SK-MEL-5 (cell line): ENCODE measurements at regions not wholly inside any gene's neighbourhood (a gene's known extent, or its start where the extent isn't known, plus 50 kb on each side); places are given as distances from the start of the nearest gene placed in this dataset.

Experiments used
- DNase-seq: peaks from one replicate; pipeline ENCODE4 v3.0.0-alpha.2; 2016; ENCODE audit warnings: low read depth, low spot score
- in situ Hi-C: cut with HindIII; loops from 2 replicates; pipeline ENCODE4 v1.10.0; 2016; ENCODE audit warnings: low sequenced_read_pairs, high pct_unique_total_duplicates, low pct_unique_long_range_greater_than_20kb

- in situ Hi-C loops = no loop called here
- peak; percentile 39 for DNase-seq
Measured at GRCh38 chr12:53803194-53803593, 51.4 kb upstream of the CISTR start.

- DNase-seq = peak; percentile 59
- in situ Hi-C loops = no loop called here
Measured at GRCh38 chr12:53803703-53804102, 51.9 kb upstream of the CISTR start.

GRCh38 chr12:53804429-53804828 lies 52.6 kb upstream of the CISTR start:
- DNase-seq = no peak

GRCh38 chr12:53805067-53805466 lies 53.3 kb upstream of the CISTR start:
- in situ Hi-C loops = no loop called here

More at GRCh38 chr12:53804429-53804828, 52.6 kb upstream of the CISTR start:
- in situ Hi-C loops = no loop called here

GRCh38 chr12:53805791-53806190 lies 54.0 kb upstream of the CISTR start:
- in situ Hi-C loops = no loop called here
- DNase-seq = no peak

More at GRCh38 chr12:53805067-53805466, 53.3 kb upstream of the CISTR start:
- DNase-seq = no peak

- no peak for DNase-seq
- in situ Hi-C loops = no loop called here
Measured at GRCh38 chr12:53806721-53807120, 54.9 kb upstream of the CISTR start.

- in situ Hi-C loops = no loop called here
Measured at GRCh38 chr12:53807322-53807860, 55.6 kb upstream of the CISTR start.

GRCh38 chr12:53808023-53808705 lies 56.4 kb upstream of the CISTR start:
- no peak for DNase-seq
- in situ Hi-C loops = no loop called here

More at GRCh38 chr12:53807322-53807860, 55.6 kb upstream of the CISTR start:
- no peak for DNase-seq

- in situ Hi-C loops = no loop called here
- DNase-seq = no peak
Measured at GRCh38 chr12:53809005-53809404, 57.2 kb upstream of the CISTR start.

- no peak for DNase-seq
- in situ Hi-C loops = no loop called here
Measured at GRCh38 chr12:53810950-53811349, 59.2 kb upstream of the CISTR start.

GRCh38 chr12:53811606-53812005 lies 59.8 kb upstream of the CISTR start:
- in situ Hi-C loops = no loop called here
- no peak for DNase-seq

- DNase-seq = no peak
- in situ Hi-C loops = no loop called here
Measured at GRCh38 chr12:53816360-53817020, 64.7 kb upstream of the CISTR start.

GRCh38 chr12:53817021-53817389 lies 65.2 kb upstream of the CISTR start:
- in situ Hi-C loops = no loop called here
- no peak for DNase-seq

GRCh38 chr12:53820514-53821306 lies 68.9 kb upstream of the CISTR start:
- DNase-seq = peak; percentile 58
- in situ Hi-C loops = no loop called here

GRCh38 chr12:53824001-53824712 lies 72.4 kb upstream of the CISTR start:
- in situ Hi-C loops = no loop called here
- no peak for DNase-seq

- in situ Hi-C loops = no loop called here
- no peak for DNase-seq
Measured at GRCh38 chr12:53825246-53826081, 73.7 kb upstream of the CISTR start.

GRCh38 chr12:53827306-53827705 lies 75.5 kb upstream of the CISTR start:
- in situ Hi-C loops = no loop called here
- DNase-seq = no peak
